ENCODE measurements at regions not wholly inside any gene's neighbourhood (a gene's known extent, or its start where the extent isn't known, plus 50 kb on each side); places are given as distances from the start of the nearest gene placed in this dataset.

DNA sequence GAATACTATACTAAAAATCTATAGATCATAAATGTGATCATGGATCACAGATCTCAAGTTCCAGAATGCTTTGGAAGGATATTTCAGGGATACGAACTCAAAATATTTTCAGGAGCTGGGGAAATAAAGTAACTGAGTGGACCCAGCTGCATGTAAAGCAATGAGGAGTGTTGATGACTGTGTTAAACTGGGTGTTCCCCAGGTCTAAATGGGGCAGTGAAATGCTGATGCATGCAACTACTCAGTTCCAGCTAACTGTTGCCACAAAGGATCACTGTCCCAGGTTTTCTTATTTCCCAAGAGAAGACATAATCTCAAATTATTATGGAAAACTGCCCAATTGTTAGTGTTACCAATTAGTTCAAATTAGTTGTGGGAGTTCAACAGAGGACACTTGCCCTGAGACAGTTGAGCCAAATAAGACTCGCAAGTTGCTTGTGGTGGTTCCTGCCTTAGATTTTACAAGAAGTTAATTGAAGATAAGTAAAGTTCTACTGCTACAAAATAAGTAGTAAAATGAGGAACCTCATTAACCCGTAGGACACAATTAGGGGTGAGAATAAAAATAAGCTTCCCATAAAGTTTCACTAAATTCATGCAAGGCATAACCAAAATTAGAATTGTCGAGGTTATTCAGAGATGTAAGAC, 66.3 kb upstream of the IL12A start:
- ATAC-seq (no peak), FAIRE-seq (no peak), DNase-seq (ENCODE audit: extremely low read depth in 1 of 4, low spot score in 3 of 4) (no peak)
- Histone ChIP-seq H2AFZ (ENCODE audit: low read depth, low read length) (no peak overlapping the region), H4K20me1 (replicated peaks; ENCODE audit: control insufficient read depth, insufficient read depth, low read length) (no peaks in the 10 kb centered on the region), H3K4me3 (no peak overlapping the region), H3K79me2 (ENCODE audit: control insufficient read depth, insufficient read depth, low read length) (no peaks in the 10 kb centered on the region), H3K9me1 (ENCODE audit: control insufficient read depth, insufficient read depth, low read length) (no peaks in the 10 kb centered on the region), H3K27ac (ENCODE audit: extremely low read depth, low read depth, low read length) (no peak overlapping the region), H3K9me3 (replicated peaks; ENCODE audit: control insufficient read depth, insufficient read depth, low read depth, low read length) (no peaks in the 10 kb centered on the region), H3K4me1 (replicated peaks in 1 of 2; ENCODE audit: control insufficient read depth in 2 of 2, insufficient read depth in 2 of 2, low read length in 2 of 2) (no peaks in the 10 kb centered on the region), H3K36me3 (ENCODE audit: control insufficient read depth, insufficient read depth, low read length) (no peaks in the 10 kb centered on the region), H3K9ac (ENCODE audit: insufficient read depth in 1 of 2, low read depth in 2 of 2, low read length in 2 of 2) (no peak overlapping the region), H3K27me3 (ENCODE audit: control insufficient read depth in 2 of 2, insufficient read depth in 2 of 2, low read length in 2 of 2) (no peaks in the 10 kb centered on the region), H3K4me2 (ENCODE audit: insufficient read depth, low read length) (no peak overlapping the region)
- 0% methylated on average over 4 of the region's 4 CpGs for WGBS (ENCODE audit: insufficient coverage, low coverage, missing lambda C conversion rate)
- BruUV-seq (replicated peaks): no TSS peak
- intact Hi-C loops (cut with micrococcal nuclease) (no loop called here), in situ Hi-C loops (cut with MboI) (no loop called here)
- ChIA-PET CTCF (ENCODE audit: low intra/inter-chr PET ratio) (no interaction called here), POLR2A (interaction anchor here (0.5 to 0.8 kb wide), 2 partner anchors 9 to 209 kb away, joined by 3 to 4 read pairs; no protein-coding TSS in a partner anchor)
- TF ChIP-seq, protein P1, sequence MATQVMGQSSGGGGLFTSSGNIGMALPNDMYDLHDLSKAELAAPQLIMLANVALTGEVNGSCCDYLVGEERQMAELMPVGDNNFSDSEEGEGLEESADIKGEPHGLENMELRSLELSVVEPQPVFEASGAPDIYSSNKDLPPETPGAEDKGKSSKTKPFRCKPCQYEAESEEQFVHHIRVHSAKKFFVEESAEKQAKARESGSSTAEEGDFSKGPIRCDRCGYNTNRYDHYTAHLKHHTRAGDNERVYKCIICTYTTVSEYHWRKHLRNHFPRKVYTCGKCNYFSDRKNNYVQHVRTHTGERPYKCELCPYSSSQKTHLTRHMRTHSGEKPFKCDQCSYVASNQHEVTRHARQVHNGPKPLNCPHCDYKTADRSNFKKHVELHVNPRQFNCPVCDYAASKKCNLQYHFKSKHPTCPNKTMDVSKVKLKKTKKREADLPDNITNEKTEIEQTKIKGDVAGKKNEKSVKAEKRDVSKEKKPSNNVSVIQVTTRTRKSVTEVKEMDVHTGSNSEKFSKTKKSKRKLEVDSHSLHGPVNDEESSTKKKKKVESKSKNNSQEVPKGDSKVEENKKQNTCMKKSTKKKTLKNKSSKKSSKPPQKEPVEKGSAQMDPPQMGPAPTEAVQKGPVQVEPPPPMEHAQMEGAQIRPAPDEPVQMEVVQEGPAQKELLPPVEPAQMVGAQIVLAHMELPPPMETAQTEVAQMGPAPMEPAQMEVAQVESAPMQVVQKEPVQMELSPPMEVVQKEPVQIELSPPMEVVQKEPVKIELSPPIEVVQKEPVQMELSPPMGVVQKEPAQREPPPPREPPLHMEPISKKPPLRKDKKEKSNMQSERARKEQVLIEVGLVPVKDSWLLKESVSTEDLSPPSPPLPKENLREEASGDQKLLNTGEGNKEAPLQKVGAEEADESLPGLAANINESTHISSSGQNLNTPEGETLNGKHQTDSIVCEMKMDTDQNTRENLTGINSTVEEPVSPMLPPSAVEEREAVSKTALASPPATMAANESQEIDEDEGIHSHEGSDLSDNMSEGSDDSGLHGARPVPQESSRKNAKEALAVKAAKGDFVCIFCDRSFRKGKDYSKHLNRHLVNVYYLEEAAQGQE (IDR thresholded peaks at IDR 0.05; ENCODE audit: borderline replicate concordance): no peak
- TF ChIP-seq, protein P1 (CRISPR knock-in tag; IDR thresholded peaks at IDR 0.05; ENCODE audit: low read depth): no peak
- TF ChIP-seq ZNF121 (CRISPR knock-in tag; conservative IDR thresholded peaks at IDR 0.05) (no peak), NCOA6 (IDR thresholded peaks at IDR 0.05) (no peak), RFX1 (IDR thresholded peaks at IDR 0.05) (no peak), TCF7L2 (IDR thresholded peaks at IDR 0.05; ENCODE audit: low read depth, low read length) (no peak), LCOR (CRISPR knock-in tag; IDR thresholded peaks at IDR 0.05) (no peak), HDAC8 (tag; IDR thresholded peaks at IDR 0.05) (no peak), SMAD4 (CRISPR knock-in tag; conservative IDR thresholded peaks at IDR 0.05) (no peak), GATA2 (CRISPR knock-in tag; IDR thresholded peaks at IDR 0.05) (no peak), ZNF431 (CRISPR knock-in tag; IDR thresholded peaks at IDR 0.05) (no peak), ZNF224 (CRISPR knock-in tag; IDR thresholded peaks at IDR 0.05) (no peak), RAD21 (CRISPR knock-in tag; conservative IDR thresholded peaks at IDR 0.05 in 1 of 2, IDR thresholded peaks at IDR 0.05 in 1 of 2) (no peak), ZNF707 (CRISPR knock-in tag; conservative IDR thresholded peaks at IDR 0.05) (no peak), TAF7 (tag; IDR thresholded peaks at IDR 0.05) (no peak), SP1 (CRISPR knock-in tag; IDR thresholded peaks at IDR 0.05) (no peak)
- TF ChIP-seq, protein P2, sequence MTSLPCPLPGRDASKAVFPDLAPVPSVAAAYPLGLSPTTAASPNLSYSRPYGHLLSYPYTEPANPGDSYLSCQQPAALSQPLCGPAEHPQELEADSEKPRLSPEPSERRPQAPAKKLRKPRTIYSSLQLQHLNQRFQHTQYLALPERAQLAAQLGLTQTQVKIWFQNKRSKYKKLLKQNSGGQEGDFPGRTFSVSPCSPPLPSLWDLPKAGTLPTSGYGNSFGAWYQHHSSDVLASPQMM (CRISPR knock-in tag; IDR thresholded peaks at IDR 0.05): no peak
